ENCODE measurements at regions not wholly inside any gene's neighbourhood (a gene's known extent, or its start where the extent isn't known, plus 50 kb on each side); places are given as distances from the start of the nearest gene placed in this dataset.

DNA sequence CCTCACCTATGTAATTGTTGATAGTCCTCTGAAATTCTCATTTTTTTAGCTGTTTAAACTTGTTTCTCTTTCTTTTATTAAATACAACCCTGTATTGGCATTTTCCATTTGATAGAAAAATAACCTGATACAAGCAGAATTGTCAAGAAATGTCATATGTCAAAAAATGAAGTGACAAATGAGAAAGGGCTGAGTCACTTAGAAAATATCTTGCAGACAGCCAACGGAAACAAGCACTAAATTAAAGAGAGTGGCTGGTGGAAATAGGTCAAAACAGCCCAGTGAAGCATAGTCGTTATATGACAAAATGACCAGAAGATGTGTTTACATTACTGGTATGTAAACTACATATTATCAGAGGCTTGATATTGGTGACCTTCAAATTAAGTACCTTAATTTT, 484.4 kb downstream of the PLA2G4A start:
- DNase-seq (no peak), ATAC-seq (no peak)
- TF ChIP-seq CTCF (IDR thresholded peaks at IDR 0.05): no peak
- TF ChIP-seq POLR2A (IDR thresholded peaks at IDR 0.05): no peak
- 7 to 11% methylated on average over 2 of the region's 2 CpGs for WGBS, 2 donors
- Histone ChIP-seq H3K36me3 (replicated peaks in 1 of 2; ENCODE audit: insufficient read depth in 1 of 2, low read depth in 2 of 2) (no peaks in the 10 kb centered on the region), H3K4me3 (no peak overlapping the region), H3K27me3 (no peaks in the 10 kb centered on the region), H3K27ac (no peak overlapping the region), H3K4me1 (peaks cover 4% of the 10 kb centered on the region), H3K9me3 (no peaks in the 10 kb centered on the region)
- intact Hi-C loops (cut with DNase I): no loop called here

DNA sequence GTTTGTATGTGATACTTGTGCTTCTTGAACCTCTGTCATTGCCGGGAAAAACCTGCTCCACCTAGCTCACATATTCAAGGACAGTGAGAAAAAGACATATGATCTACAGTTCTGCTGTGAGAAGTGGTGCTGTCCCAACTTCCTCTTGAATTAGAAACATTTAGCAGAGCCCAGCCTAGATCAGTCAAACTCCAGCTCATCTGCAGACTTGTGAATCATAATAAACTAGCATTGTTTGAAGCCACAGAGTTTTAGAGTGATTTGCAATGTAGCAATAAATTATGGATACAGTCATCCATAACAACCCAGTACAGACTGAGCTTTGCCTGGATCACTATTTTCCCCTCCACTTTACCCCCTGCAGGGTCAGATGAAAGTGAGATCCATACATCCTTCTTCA, 497.8 kb downstream of the PLA2G4A start:
- H3K27me3 ChIP-seq: no peaks in the 10 kb centered on the region
- no peak for ATAC-seq

DNA sequence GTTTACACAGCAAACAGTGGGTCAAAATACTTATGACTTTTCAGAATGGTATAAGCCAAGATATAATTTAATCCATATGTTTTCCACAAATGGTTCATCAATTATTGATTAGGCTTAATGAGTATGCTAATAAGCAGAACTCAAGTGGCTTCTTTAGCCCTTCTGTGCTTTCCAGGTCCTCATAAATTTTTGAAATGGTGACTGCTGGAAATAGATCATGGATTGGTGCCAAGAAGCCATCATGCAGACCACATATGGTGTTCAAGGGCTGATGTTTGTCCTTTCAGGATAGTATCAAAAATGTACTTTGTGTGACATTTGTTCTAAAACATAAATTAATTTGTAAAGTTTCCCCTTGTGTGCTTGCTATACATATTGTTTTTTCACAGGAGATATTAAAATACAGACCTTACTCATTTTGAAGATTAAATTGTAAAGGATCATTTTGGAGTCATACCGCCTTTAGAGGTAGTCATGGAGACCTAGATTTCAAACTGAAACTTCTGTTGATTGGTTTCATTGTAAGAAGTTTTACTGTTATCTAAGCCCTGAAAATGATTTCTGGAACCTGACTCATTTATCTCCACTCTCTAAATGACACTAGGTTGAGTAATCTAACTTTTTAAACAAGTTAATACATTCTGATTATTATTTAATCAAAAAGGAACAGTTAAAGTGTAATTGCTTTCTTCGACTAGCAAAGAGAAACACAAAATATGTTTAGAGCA, 507.9 kb downstream of the PLA2G4A start:
- ATAC-seq: no peak
- Histone ChIP-seq H3K27me3 (no peaks in the 10 kb centered on the region), H3K4me1 (no peaks in the 10 kb centered on the region), H3K36me3 (replicated peaks in 1 of 2; ENCODE audit: insufficient read depth in 1 of 2, low read depth in 2 of 2) (no peaks in the 10 kb centered on the region), H3K27ac (no peak overlapping the region), H3K4me3 (no peak overlapping the region), H3K9me3 (no peaks in the 10 kb centered on the region)
- 30 to 35% methylated on average over 2 of the region's 2 CpGs for WGBS, 2 donors
- intact Hi-C loops (cut with DNase I): no loop called here
- TF ChIP-seq POLR2A (IDR thresholded peaks at IDR 0.05): no peak
- TF ChIP-seq CTCF (IDR thresholded peaks at IDR 0.05): no peak
- DNase-seq: no peak

More for the DNA sequence above, 497.8 kb downstream of the PLA2G4A start:
- no peak overlapping the region for H3K27ac ChIP-seq
- no peaks in the 10 kb centered on the region for H3K9me3 ChIP-seq
- no peaks in the 10 kb centered on the region for H3K4me1 ChIP-seq
- H3K4me3 ChIP-seq: no peak overlapping the region
- H3K36me3 ChIP-seq (replicated peaks in 1 of 2; ENCODE audit: insufficient read depth in 1 of 2, low read depth in 2 of 2): no peaks in the 10 kb centered on the region
- no peak for DNase-seq
- TF ChIP-seq CTCF (IDR thresholded peaks at IDR 0.05) (no peak), POLR2A (IDR thresholded peaks at IDR 0.05) (no peak)
- intact Hi-C loops (cut with DNase I): no loop called here
- WGBS, 2 donors: 55 to 67% methylated on average over 1 of the region's 1 CpG

GRCh38 chr1:187338762-187339412, 510.1 kb downstream of the PLA2G4A start:
- H3K9me3 ChIP-seq: no peaks in the 10 kb centered on the region
- TF ChIP-seq CTCF (IDR thresholded peaks at IDR 0.05): no peak
- TF ChIP-seq POLR2A (IDR thresholded peaks at IDR 0.05): no peak

GRCh38 chr1:187342495-187342894, 513.7 kb downstream of the PLA2G4A start:
- H3K4me3 ChIP-seq: no peak overlapping the region
- H3K27me3 ChIP-seq: no peaks in the 10 kb centered on the region
- ATAC-seq (no peak), DNase-seq (no peak)
- intact Hi-C loops (cut with DNase I): no loop called here
- H3K4me1 ChIP-seq: no peaks in the 10 kb centered on the region
- no peaks in the 10 kb centered on the region for H3K9me3 ChIP-seq
- 53 to 70% methylated on average over 5 of the region's 5 CpGs for WGBS, 2 donors
- no peaks in the 10 kb centered on the region for H3K36me3 ChIP-seq (replicated peaks in 1 of 2; ENCODE audit: insufficient read depth in 1 of 2, low read depth in 2 of 2)
- TF ChIP-seq CTCF (IDR thresholded peaks at IDR 0.05) (no peak), POLR2A (IDR thresholded peaks at IDR 0.05) (no peak)
- H3K27ac ChIP-seq: no peak overlapping the region

More at GRCh38 chr1:187338762-187339412, 510.1 kb downstream of the PLA2G4A start:
- no peak for DNase-seq
- Histone ChIP-seq H3K27me3 (no peaks in the 10 kb centered on the region), H3K4me1 (no peaks in the 10 kb centered on the region), H3K4me3 (no peak overlapping the region), H3K36me3 (replicated peaks in 1 of 2; ENCODE audit: insufficient read depth in 1 of 2, low read depth in 2 of 2) (no peaks in the 10 kb centered on the region), H3K27ac (no peak overlapping the region)
- intact Hi-C loops (cut with DNase I): no loop called here
- ATAC-seq: no peak

Measured in body of pancreas (tissue), 4 donors.